ENCODE measurements at regions not wholly inside any gene's neighbourhood (a gene's known extent, or its start where the extent isn't known, plus 50 kb on each side); places are given as distances from the start of the nearest gene placed in this dataset.
"Not testable (repeated sequence)": the region's sequence is repeated elsewhere in the genome, so short reads cannot be mapped to it uniquely, and the experiment has no call there.

GRCh38 chr14:86756521-86757190, 1226.7 kb downstream of the FLRT2 start:
- Mint-ChIP-seq H3K36me3 (ENCODE audit: low read depth) (peaks cover 11% of the 10 kb centered on the region; the same call in 1 of the 2 replicates), H3K4me3 (no peak overlapping the region), H3K4me1 (ENCODE audit: low read depth) (no peaks in the 10 kb centered on the region), H3K9me3 (peaks cover 13% of the 10 kb centered on the region), H3K27ac (no peak overlapping the region), H3K27me3 (ENCODE audit: insufficient read depth) (peaks cover 2% of the 10 kb centered on the region; the same call in 1 of the 2 replicates)
- no peak for DNase-seq
- no peak for TF ChIP-seq CTCF (IDR thresholded peaks at IDR 0.05)

- H3K9me3 Mint-ChIP-seq, result peaks cover 47% of the 10 kb centered on the region
- not testable (repeated sequence) for H3K27me3 Mint-ChIP-seq (ENCODE audit: insufficient read depth); H3K4me3 Mint-ChIP-seq; H3K4me1 Mint-ChIP-seq (ENCODE audit: low read depth); DNase-seq; H3K27ac Mint-ChIP-seq
- peaks cover 30% of the 10 kb centered on the region for H3K36me3 Mint-ChIP-seq (ENCODE audit: low read depth)
These were observed 1220.5 kb downstream of the FLRT2 start for GRCh38 chr14:86750488-86750887.

- H3K9me3 Mint-ChIP-seq, result peaks cover 4% of the 10 kb centered on the region; the same call in 1 of the 2 replicates
- DNase-seq, result no peak
- no peak for TF ChIP-seq CTCF (IDR thresholded peaks at IDR 0.05)
- H3K4me3 Mint-ChIP-seq, result no peak overlapping the region
- no peaks in the 10 kb centered on the region for H3K36me3 Mint-ChIP-seq (ENCODE audit: low read depth)
- H3K4me1 Mint-ChIP-seq (ENCODE audit: low read depth), result no peaks in the 10 kb centered on the region; the same call in 1 of the 2 replicates
- H3K27ac Mint-ChIP-seq, result no peak overlapping the region
- no peaks in the 10 kb centered on the region for H3K27me3 Mint-ChIP-seq (ENCODE audit: insufficient read depth)
These were observed 1209.8 kb downstream of the FLRT2 start for GRCh38 chr14:86739761-86740160.

- not testable (repeated sequence) for H3K4me3 Mint-ChIP-seq; H3K27ac Mint-ChIP-seq; H3K36me3 Mint-ChIP-seq (ENCODE audit: low read depth); H3K9me3 Mint-ChIP-seq; H3K27me3 Mint-ChIP-seq (ENCODE audit: insufficient read depth); DNase-seq
- H3K4me1 Mint-ChIP-seq (ENCODE audit: low read depth), result peaks cover 21% of the 10 kb centered on the region; the same call in 1 of the 2 replicates
These were observed 1201.5 kb downstream of the FLRT2 start for GRCh38 chr14:86731427-86731826.

GRCh38 chr14:86723254-86723624, 1193.3 kb downstream of the FLRT2 start:
- DNase-seq, result peak; percentile 8
- Mint-ChIP-seq H3K27ac (no peak overlapping the region), H3K27me3 (ENCODE audit: insufficient read depth) (no peaks in the 10 kb centered on the region), H3K36me3 (ENCODE audit: low read depth) (no peaks in the 10 kb centered on the region), H3K4me1 (ENCODE audit: low read depth) (peaks cover 8% of the 10 kb centered on the region; the same call in 1 of the 2 replicates), H3K9me3 (no peaks in the 10 kb centered on the region; the same call in 1 of the 2 replicates), H3K4me3 (no peak overlapping the region)
- TF ChIP-seq CTCF (IDR thresholded peaks at IDR 0.05), result no peak

- DNase-seq, result no peak
- H3K9me3 Mint-ChIP-seq, result no peaks in the 10 kb centered on the region; the same call in 1 of the 2 replicates
- H3K27me3 Mint-ChIP-seq (ENCODE audit: insufficient read depth), result no peaks in the 10 kb centered on the region
- no peaks in the 10 kb centered on the region for H3K36me3 Mint-ChIP-seq (ENCODE audit: low read depth)
- H3K4me1 Mint-ChIP-seq (ENCODE audit: low read depth), result peaks cover 8% of the 10 kb centered on the region; the same call in 1 of the 2 replicates
- no peak overlapping the region for H3K27ac Mint-ChIP-seq
- TF ChIP-seq CTCF (IDR thresholded peaks at IDR 0.05), result no peak
- H3K4me3 Mint-ChIP-seq, result no peak overlapping the region
These were observed 1192.8 kb downstream of the FLRT2 start for GRCh38 chr14:86722612-86723253.
